K562 (cell line): ENCODE measurements at regions not wholly inside any gene's neighbourhood (a gene's known extent, or its start where the extent isn't known, plus 50 kb on each side); places are given as distances from the start of the nearest gene placed in this dataset.

Source experiments
- ATAC-seq: fragments of 200-7000 bp; cut with Tn5 transposase; 3 replicates; pipeline ENCODE4 v1.9.1; 2020; ENCODE audit warnings: moderate library complexity
- BruUV-seq: library from RNA; stranded (reverse); fragments of 400-500 nt; replicated peaks from 2 replicates; lab custom pipeline; 2021; lab: Mats Ljungman, UMichigan
- CTCF ChIA-PET: fragments of 300-600 bp; formaldehyde crosslinking; extraction: SDS; loops from one replicate; lab custom pipeline; 2021; ENCODE audit warnings: low intra/inter-chr PET ratio; lab: Yijun Ruan, JAX
- POLR2A ChIA-PET: fragments of 300-600, 350-650 bp; sonication (Branson Sonifier 250); formaldehyde crosslinking; extraction: SDS; loops from one replicate; lab custom pipeline; 2021; ENCODE audit warnings: antibody characterized with exemption, inconsistent platforms; lab: Yijun Ruan, JAX
- DNase-seq, 4 experiments: peaks; one replicate each; pipeline versions ENCODE4 v3.0.0 to v3.0.0-alpha.2; 2011 to 2018; ENCODE audit warnings: low spot score in 3 of 4, mixed read lengths in 3 of 4; ENCODE audit errors: extremely low read depth in 1 of 4
- FAIRE-seq: peaks from 2 replicates; lab custom pipeline; 2011; peaks lifted over from hg19 to GRCh38; lab: Jason Lieb, UNC
- H2AFZ ChIP-seq: 2 replicates; pipeline ENCODE4 v1.6.0; 2011; ENCODE audit warnings: low read depth, low read length, control low read depth, inconsistent platforms
- H3K27ac ChIP-seq: fragments of 200-600 bp; 3 replicates; pipeline ENCODE4 v1.8.0; 2011; ENCODE audit warnings: low read depth, mild to moderate bottlenecking, control low read depth, inconsistent platforms, low read length, moderate library complexity, mixed read lengths; ENCODE audit errors: extremely low read depth
- H3K27me3 ChIP-seq, 2 experiments: fragments of 300-600 bp in 1 of 2; 2 replicates in 1 of 2; 3 replicates in 1 of 2; pipeline versions ENCODE4 v1.6.0 to v1.8.0; 2011; ENCODE audit warnings: inconsistent platforms in 2 of 2, low read length in 2 of 2, mild to moderate bottlenecking in 1 of 2, mixed read lengths in 1 of 2, moderate library complexity in 1 of 2; ENCODE audit not compliant: control insufficient read depth in 2 of 2, insufficient read depth in 2 of 2
- H3K36me3 ChIP-seq: fragments of 300-600 bp; 3 replicates; pipeline ENCODE4 v1.8.0; 2011; ENCODE audit warnings: mild to moderate bottlenecking, low read length, inconsistent platforms; ENCODE audit not compliant: control insufficient read depth, insufficient read depth
- H3K4me1 ChIP-seq, 2 experiments: fragments of 200-600 bp in 1 of 2; replicated peaks in 1 of 2; 2 replicates in 1 of 2; 3 replicates in 1 of 2; pipeline versions ENCODE4 v1.5.1 to v1.8.0; 2011; ENCODE audit warnings: inconsistent platforms in 2 of 2, low read length in 2 of 2, mild to moderate bottlenecking in 1 of 2, mixed read lengths in 1 of 2, moderate library complexity in 1 of 2; ENCODE audit not compliant: control insufficient read depth in 2 of 2, insufficient read depth in 2 of 2
- H3K4me2 ChIP-seq: 2 replicates; pipeline ENCODE4 v1.6.1; 2011; ENCODE audit warnings: low read length, control low read depth, inconsistent platforms, mixed read lengths; ENCODE audit not compliant: insufficient read depth
- H3K4me3 ChIP-seq: fragments of 200-600 bp; sonication (generic), shearing (Covaris generic); 2 replicates; pipeline ENCODE4 v1.5.1; 2016; ENCODE audit warnings: control low read depth, inconsistent platforms
- H3K79me2 ChIP-seq: fragments of 200-600 bp; 3 replicates; pipeline ENCODE4 v1.8.0; 2011; ENCODE audit warnings: low read length, inconsistent platforms; ENCODE audit not compliant: control insufficient read depth, insufficient read depth
- H3K9ac ChIP-seq, 2 experiments: 2 replicates each; pipeline versions ENCODE4 v1.6.0 to v1.6.1; 2011; ENCODE audit warnings: low read depth in 2 of 2, low read length in 2 of 2, control low read depth in 1 of 2, inconsistent platforms in 1 of 2, mild to moderate bottlenecking in 1 of 2, mixed read lengths in 1 of 2; ENCODE audit not compliant: insufficient read depth in 1 of 2
- H3K9me1 ChIP-seq: one replicate; pipeline ENCODE4 v1.6.0; 2011; ENCODE audit warnings: inconsistent platforms, mild to moderate bottlenecking, low read length, moderate library complexity; ENCODE audit not compliant: control insufficient read depth, insufficient read depth
- H3K9me3 ChIP-seq: replicated peaks from 2 replicates; pipeline ENCODE4 v1.5.1; 2011; ENCODE audit warnings: low read depth, low read length, inconsistent platforms; ENCODE audit not compliant: control insufficient read depth, insufficient read depth
- H4K20me1 ChIP-seq: replicated peaks from 2 replicates; pipeline ENCODE4 v1.6.1; 2011; ENCODE audit warnings: low read length, inconsistent platforms, mixed read lengths; ENCODE audit not compliant: control insufficient read depth, insufficient read depth
- BRCA1 ChIP-seq, 2 experiments: fragments of 450-650 bp in 1 of 2; sonication (generic) in 1 of 2; formaldehyde crosslinking in 1 of 2; IDR thresholded peaks; 2 replicates each; pipeline versions ENCODE4 v1.5.0 to v1.6.1; 2017 to 2020; ENCODE audit warnings: mild to moderate bottlenecking in 1 of 2, missing genetic modification reagents in 1 of 2
- HDGF ChIP-seq: fragments of 450-650 bp; IDR thresholded peaks from 2 replicates; pipeline ENCODE4 v1.6.1; 2016
- ZFP30 ChIP-seq: fragments of 250-450 bp; sonication (Bioruptor Pico); IDR thresholded peaks from 2 replicates; pipeline ENCODE4 v1.8.0; 2022; ENCODE audit warnings: moderate library complexity, mild to moderate bottlenecking, inconsistent platforms, borderline replicate concordance
- ZNF324 ChIP-seq: fragments of 250-450 bp; sonication (Bioruptor Pico); IDR thresholded peaks from 2 replicates; pipeline ENCODE4 v1.4.0; 2020; ENCODE audit warnings: mild to moderate bottlenecking
- ZNF354B ChIP-seq: fragments of 250-450 bp; sonication (Bioruptor Pico); IDR thresholded peaks from 2 replicates; pipeline ENCODE4 v1.4.0; 2020
- ZNF384 ChIP-seq: IDR thresholded peaks from 2 replicates; pipeline ENCODE4 v1.6.1; 2012; ENCODE audit warnings: low read depth, low read length, improper control_type of control experiment
- ZNF699 ChIP-seq: fragments of 250-450 bp; sonication (Bioruptor Pico); IDR thresholded peaks from 2 replicates; pipeline ENCODE4 v1.8.0; 2021; ENCODE audit warnings: mild to moderate bottlenecking, moderate library complexity; ENCODE audit not compliant: insufficient replicate concordance
- ZNF766 ChIP-seq: fragments of 200-800 bp; sonication (Bioruptor generic); conservative IDR thresholded peaks from 2 replicates; pipeline ENCODE4 v1.6.1; 2016; ENCODE audit warnings: missing genetic modification characterization, missing compliant biosample characterization
- ZNF780A ChIP-seq: fragments of 250-450 bp; sonication (Bioruptor Pico); IDR thresholded peaks from 2 replicates; pipeline ENCODE4 v1.5.0; 2021; ENCODE audit warnings: mild to moderate bottlenecking
- ZNF785 ChIP-seq: fragments of 250-450 bp; sonication (Bioruptor Pico); IDR thresholded peaks from 2 replicates; pipeline ENCODE4 v1.4.0; 2020; ENCODE audit warnings: mild to moderate bottlenecking
- WGBS: fragments of 100-300 bp; shearing (Covaris generic); methylation state at CpG from one replicate; pipeline ENCODE4 v1.1.6; 2016; ENCODE audit warnings: low coverage, mixed read lengths; ENCODE audit not compliant: insufficient coverage; ENCODE audit errors: missing lambda C conversion rate; 5-methylcytosine and 5-hydroxymethylcytosine counted together
- in situ Hi-C: fragments of 300-500 bp; cut with MboI; formaldehyde crosslinking; loops from 4 replicates; pipeline ENCODE4 v1.15.0; 2018; ENCODE audit warnings: inconsistent platforms, mixed read lengths
- intact Hi-C: fragments of 100-400 bp; cut with micrococcal nuclease; formaldehyde crosslinking; loops from 2 replicates; pipeline ENCODE4 v1.14.2; 2022
- TF ChIP-seq, protein P1 (sequence below), 3 experiments: fragments of 200-800 bp in 1 of 3; sonication (Bioruptor generic) in 1 of 3; sonication (generic) in 1 of 3; formaldehyde crosslinking in 1 of 3; IDR thresholded peaks; 2 replicates each; pipeline versions ENCODE4 v1.6.1 to v1.8.0; 2016 to 2022; ENCODE audit warnings: mild to moderate bottlenecking in 2 of 3, missing compliant biosample characterization in 2 of 3, missing genetic modification characterization in 2 of 3, missing genetic modification reagents in 1 of 3
- TF ChIP-seq, protein P2 (sequence below): fragments of 200-400 bp; formaldehyde crosslinking; IDR thresholded peaks from 2 replicates; pipeline ENCODE4 v1.6.1; 2017; ENCODE audit warnings: mild to moderate bottlenecking, low read depth, low read length, moderate library complexity

DNA sequence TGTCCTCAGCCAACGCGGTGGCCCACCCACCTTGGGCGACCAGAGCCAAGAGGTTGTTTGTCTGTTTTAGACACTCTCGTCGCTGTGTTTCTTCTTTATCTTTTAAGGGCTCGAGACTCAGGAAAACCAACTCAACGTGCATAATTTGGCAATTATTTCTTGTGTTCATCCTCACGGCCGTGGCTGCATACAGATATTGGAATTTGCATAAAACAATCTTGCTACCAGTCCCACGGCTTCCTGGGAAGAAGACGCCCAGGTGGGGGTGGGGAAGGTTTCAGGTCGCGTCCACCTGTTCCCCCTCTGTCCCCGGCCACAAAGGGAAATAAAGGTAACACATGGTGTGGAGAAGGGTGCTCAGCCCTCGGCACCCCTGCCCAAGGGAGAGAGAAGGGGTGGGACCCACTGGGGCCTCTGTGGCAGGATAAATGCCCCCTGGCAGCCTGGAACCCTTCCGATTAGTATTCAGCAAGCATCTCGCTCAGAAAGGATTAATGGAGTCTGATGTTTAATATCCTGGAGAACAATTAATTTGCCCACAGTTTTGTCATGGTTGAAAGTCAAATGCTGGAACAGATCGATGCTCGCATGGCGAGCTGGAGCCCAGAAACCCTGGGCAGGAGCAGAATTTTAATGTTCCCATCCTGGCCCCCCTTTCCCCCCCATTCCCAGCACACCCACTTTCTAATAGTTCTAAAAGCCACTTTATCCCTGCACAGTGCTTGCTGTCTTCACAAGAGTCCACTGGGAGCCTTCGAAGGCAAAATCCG lies 359.7 kb downstream of the MN1 start:
- WGBS: 2% methylated on average over 19 of the region's 22 CpGs
- TF ChIP-seq ZNF324 (CRISPR knock-in tag): no peak
- ATAC-seq (no peak), DNase-seq (no peak), FAIRE-seq (no peak)
- Histone ChIP-seq H4K20me1 (no peaks in the 10 kb centered on the region), H3K27ac (no peak overlapping the region), H3K4me2 (no peak overlapping the region), H3K9me1 (no peaks in the 10 kb centered on the region), H3K4me1 (no peaks in the 10 kb centered on the region), H3K27me3 (peaks cover 0 to 26% of the 10 kb centered on the region in 2 experiments; a peak in 2 of 5 replicates), H3K4me3 (no peak overlapping the region), H3K9ac (no peak overlapping the region), H2AFZ (no peak overlapping the region), H3K79me2 (no peaks in the 10 kb centered on the region), H3K9me3 (no peaks in the 10 kb centered on the region), H3K36me3 (no peaks in the 10 kb centered on the region)
- BruUV-seq: no TSS peak
- ChIA-PET POLR2A (no interaction called here), CTCF (no interaction called here)
- in situ Hi-C loops (no loop called here), intact Hi-C loops (no loop called here)

DNA sequence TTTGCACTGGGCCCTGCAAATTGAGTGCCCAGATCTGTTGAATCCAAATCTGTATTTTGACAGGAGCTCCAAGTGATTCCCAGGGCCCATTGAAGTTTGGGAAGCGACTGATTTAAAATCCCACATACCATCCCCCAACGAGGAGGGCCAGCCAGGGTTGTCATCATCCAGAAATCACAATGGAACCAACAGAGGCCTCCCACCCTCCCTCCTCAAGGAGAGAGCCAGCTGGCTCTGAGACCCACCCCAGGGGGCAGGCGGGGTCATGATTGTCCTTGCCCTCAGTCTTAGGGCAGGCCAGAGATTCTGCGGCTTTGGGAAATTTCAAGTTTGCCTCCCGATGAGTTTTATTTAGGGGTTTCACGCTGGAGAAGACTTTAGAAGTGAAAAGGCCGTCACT lies 358.2 kb downstream of the MN1 start:
- Histone ChIP-seq H3K9me3 (no peaks in the 10 kb centered on the region), H3K4me2 (no peak overlapping the region), H4K20me1 (no peaks in the 10 kb centered on the region), H3K9ac (no peak overlapping the region), H3K27ac (no peak overlapping the region), H2AFZ (no peak overlapping the region), H3K79me2 (no peaks in the 10 kb centered on the region), H3K4me3 (no peak overlapping the region), H3K27me3 (peaks cover 0 to 19% of the 10 kb centered on the region in 2 experiments; a peak in 2 of 5 replicates), H3K9me1 (no peaks in the 10 kb centered on the region), H3K36me3 (no peaks in the 10 kb centered on the region), H3K4me1 (no peaks in the 10 kb centered on the region)
- CTCF ChIA-PET: no interaction called here
- ATAC-seq: no peak
- POLR2A ChIA-PET: no interaction called here
- BruUV-seq: no TSS peak
- in situ Hi-C loops: no loop called here
- intact Hi-C loops: no loop called here
- FAIRE-seq: no peak
- 0% methylated on average over 6 of the region's 7 CpGs for WGBS
- DNase-seq: no peak
- no peak for TF ChIP-seq ZNF699
- TF ChIP-seq ZNF354B: no peak
- TF ChIP-seq ZFP30 (CRISPR knock-in tag): no peak
- TF ChIP-seq ZNF384: no peak
- TF ChIP-seq ZNF780A (CRISPR knock-in tag): no peak
- TF ChIP-seq ZNF766 (CRISPR knock-in tag): no peak
- no peak for TF ChIP-seq ZNF785 (CRISPR knock-in tag)
- TF ChIP-seq BRCA1 (IDR thresholded peaks at IDR 0.05): no peak
- TF ChIP-seq BRCA1 (CRISPR knock-in tag; IDR thresholded peaks at IDR 0.05): no peak
- TF ChIP-seq, protein P1, sequence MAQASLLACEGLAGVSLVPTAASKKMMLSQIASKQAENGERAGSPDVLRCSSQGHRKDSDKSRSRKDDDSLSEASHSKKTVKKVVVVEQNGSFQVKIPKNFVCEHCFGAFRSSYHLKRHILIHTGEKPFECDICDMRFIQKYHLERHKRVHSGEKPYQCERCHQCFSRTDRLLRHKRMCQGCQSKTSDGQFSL (CRISPR knock-in tag; IDR thresholded peaks at IDR 0.05): no peak
- TF ChIP-seq, protein P1 (tag; IDR thresholded peaks at IDR 0.05): no peak
- TF ChIP-seq HDGF: no peak
- TF ChIP-seq, protein P2, sequence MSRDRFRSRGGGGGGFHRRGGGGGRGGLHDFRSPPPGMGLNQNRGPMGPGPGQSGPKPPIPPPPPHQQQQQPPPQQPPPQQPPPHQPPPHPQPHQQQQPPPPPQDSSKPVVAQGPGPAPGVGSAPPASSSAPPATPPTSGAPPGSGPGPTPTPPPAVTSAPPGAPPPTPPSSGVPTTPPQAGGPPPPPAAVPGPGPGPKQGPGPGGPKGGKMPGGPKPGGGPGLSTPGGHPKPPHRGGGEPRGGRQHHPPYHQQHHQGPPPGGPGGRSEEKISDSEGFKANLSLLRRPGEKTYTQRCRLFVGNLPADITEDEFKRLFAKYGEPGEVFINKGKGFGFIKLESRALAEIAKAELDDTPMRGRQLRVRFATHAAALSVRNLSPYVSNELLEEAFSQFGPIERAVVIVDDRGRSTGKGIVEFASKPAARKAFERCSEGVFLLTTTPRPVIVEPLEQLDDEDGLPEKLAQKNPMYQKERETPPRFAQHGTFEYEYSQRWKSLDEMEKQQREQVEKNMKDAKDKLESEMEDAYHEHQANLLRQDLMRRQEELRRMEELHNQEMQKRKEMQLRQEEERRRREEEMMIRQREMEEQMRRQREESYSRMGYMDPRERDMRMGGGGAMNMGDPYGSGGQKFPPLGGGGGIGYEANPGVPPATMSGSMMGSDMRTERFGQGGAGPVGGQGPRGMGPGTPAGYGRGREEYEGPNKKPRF: no peak
